Neutrophil (primary cell): ENCODE measurements at regions not wholly inside any gene's neighbourhood (a gene's known extent, or its start where the extent isn't known, plus 50 kb on each side); places are given as distances from the start of the nearest gene placed in this dataset.

Experiments used
- H3K27ac ChIP-seq: fragments of 200-600 bp; sonication (generic); 2 replicates; pipeline ENCODE4 v1.5.1; 2016; ENCODE audit warnings: mild to moderate bottlenecking, moderate library complexity
- H3K27me3 ChIP-seq: fragments of 200-600 bp; sonication (generic); 2 replicates; pipeline ENCODE4 v1.6.0; 2016; ENCODE audit warnings: mild to moderate bottlenecking
- H3K36me3 ChIP-seq: fragments of 200-600 bp; sonication (generic); 2 replicates; pipeline ENCODE4 v1.5.1; 2017
- H3K4me1 ChIP-seq, 2 experiments: fragments of 200-600 bp in 1 of 2; sonication (generic) in 1 of 2; 1 replicate in 1 of 2; 2 replicates in 1 of 2; pipeline versions ENCODE4 v1.5.1 to v1.6.1; 2013 to 2016; ENCODE audit warnings: low read depth in 1 of 2, low read length in 1 of 2, mild to moderate bottlenecking in 1 of 2, moderate library complexity in 1 of 2; ENCODE audit not compliant: control insufficient read depth in 1 of 2, insufficient read depth in 1 of 2
- H3K4me3 ChIP-seq, 2 experiments: fragments of 200-600 bp in 1 of 2; sonication (generic) in 1 of 2; 1 replicate in 1 of 2; 2 replicates in 1 of 2; pipeline ENCODE4 v1.5.1; 2013 to 2016; ENCODE audit warnings: low read depth in 1 of 2, low read length in 1 of 2, mild to moderate bottlenecking in 1 of 2, moderate library complexity in 1 of 2
- H3K9me3 ChIP-seq: fragments of 200-600 bp; sonication (generic); 2 replicates; pipeline ENCODE4 v1.5.1; 2016
- TF ChIP-seq, protein P1 (sequence below): fragments of 200-600 bp; sonication (generic); IDR thresholded peaks from 2 replicates; pipeline ENCODE4 v1.5.1; 2016; ENCODE audit warnings: antibody characterized with exemption

DNA sequence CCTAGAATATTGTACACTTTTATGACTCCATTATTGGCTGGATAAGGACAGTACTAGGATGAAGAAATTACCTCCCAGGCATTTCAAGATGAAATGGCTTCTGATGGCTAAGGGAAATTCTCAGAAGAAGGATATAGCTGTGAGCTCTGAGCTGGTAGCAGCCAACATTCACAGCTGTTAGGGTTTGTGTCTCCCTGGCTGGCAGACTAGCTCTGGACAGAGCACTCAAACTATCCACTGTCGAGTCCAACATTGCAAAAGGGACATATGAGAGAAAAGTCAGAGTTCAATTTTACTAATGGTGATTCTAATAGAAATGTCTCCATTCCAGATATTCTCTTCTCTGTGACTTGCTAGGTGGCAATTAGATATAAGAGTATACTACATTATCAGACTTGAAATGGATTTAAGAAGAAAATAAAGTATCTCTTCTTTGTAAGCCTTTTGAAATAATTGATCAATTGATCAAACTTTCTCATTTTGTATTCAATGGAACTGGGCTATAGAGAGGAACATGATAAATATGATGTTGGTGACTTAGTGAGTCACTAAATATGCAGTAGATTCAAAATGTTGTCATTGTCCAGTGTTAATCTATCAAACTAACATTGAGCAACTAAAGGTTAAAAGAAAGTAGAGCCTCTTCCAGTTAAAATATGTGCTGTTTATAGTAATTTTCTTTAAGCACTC, 1920.3 kb downstream of the SUCLG1 start:
- TF ChIP-seq, protein P1, sequence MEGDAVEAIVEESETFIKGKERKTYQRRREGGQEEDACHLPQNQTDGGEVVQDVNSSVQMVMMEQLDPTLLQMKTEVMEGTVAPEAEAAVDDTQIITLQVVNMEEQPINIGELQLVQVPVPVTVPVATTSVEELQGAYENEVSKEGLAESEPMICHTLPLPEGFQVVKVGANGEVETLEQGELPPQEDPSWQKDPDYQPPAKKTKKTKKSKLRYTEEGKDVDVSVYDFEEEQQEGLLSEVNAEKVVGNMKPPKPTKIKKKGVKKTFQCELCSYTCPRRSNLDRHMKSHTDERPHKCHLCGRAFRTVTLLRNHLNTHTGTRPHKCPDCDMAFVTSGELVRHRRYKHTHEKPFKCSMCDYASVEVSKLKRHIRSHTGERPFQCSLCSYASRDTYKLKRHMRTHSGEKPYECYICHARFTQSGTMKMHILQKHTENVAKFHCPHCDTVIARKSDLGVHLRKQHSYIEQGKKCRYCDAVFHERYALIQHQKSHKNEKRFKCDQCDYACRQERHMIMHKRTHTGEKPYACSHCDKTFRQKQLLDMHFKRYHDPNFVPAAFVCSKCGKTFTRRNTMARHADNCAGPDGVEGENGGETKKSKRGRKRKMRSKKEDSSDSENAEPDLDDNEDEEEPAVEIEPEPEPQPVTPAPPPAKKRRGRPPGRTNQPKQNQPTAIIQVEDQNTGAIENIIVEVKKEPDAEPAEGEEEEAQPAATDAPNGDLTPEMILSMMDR, result no peak
- Histone ChIP-seq H3K27ac (no peak overlapping the region), H3K9me3 (no peaks in the 10 kb centered on the region), H3K4me1 (no peaks in the 10 kb centered on the region), H3K4me3 (no peak overlapping the region), H3K36me3 (no peaks in the 10 kb centered on the region), H3K27me3 (no peaks in the 10 kb centered on the region)

DNA sequence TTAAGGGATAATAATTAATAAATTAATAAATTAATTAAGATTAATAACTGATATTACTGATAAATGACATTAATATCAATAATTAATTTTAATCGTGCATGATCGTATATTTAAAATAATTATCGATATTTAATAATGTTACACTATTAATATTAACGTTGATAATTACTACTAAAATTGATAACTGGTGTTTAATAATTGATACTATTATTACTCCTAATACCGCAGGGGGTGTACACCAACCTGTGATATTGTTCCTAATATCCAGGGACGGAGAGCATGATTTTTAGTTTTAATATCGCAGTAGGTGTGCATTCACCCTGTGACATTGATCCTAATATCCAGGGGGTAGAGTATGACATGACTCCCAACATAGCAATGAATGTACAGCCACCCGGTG, 1930.8 kb downstream of the SUCLG1 start:
- Histone ChIP-seq H3K4me3 (no peak overlapping the region), H3K27me3 (no peaks in the 10 kb centered on the region), H3K9me3 (no peaks in the 10 kb centered on the region), H3K4me1 (no peaks in the 10 kb centered on the region), H3K27ac (no peak overlapping the region), H3K36me3 (no peaks in the 10 kb centered on the region)
- TF ChIP-seq, protein P1, result no peak

DNA sequence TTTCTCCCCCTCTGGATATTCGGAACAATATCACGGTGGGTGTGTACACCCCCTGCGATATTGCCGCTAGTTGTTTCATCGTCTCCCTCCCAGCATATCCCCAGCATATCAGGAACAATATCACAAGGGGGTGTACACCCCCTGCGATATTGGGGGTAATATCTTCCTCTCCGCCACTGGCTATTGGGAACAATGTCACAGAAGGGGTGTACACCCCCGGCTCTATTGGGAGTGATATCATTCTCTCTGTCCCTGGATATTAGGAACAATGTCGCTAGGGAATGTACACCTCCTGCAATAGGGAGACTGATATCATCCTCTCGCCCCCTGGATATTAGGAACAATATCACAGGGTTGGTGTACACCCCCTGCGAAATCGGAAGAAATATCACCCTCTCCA, 1932.0 kb downstream of the SUCLG1 start:
- no peaks in the 10 kb centered on the region for H3K27me3 ChIP-seq
- TF ChIP-seq, protein P1, result no peak
- H3K4me1 ChIP-seq, result no peaks in the 10 kb centered on the region
- no peak overlapping the region for H3K4me3 ChIP-seq
- H3K27ac ChIP-seq, result no peak overlapping the region
- no peaks in the 10 kb centered on the region for H3K9me3 ChIP-seq
- H3K36me3 ChIP-seq, result no peaks in the 10 kb centered on the region

DNA sequence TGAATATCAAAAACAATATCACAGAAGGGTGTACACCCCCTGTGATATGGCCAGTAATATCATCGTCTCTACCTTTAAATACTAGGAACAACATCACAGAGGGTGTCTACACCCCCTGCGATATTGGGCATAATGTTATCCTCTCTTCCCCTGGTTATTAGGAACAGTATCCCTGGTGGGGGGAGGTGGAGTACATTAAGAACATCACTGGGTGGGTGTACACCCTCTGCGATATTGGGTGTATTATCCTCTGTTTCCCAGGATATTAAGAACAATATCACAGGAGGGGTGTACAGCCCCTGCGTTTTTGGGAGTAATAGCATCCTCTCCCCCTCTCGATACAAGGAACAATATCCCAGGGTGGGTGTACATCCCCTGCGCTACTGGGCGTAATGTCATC, 1932.8 kb downstream of the SUCLG1 start:
- TF ChIP-seq, protein P1, result no peak
- Histone ChIP-seq H3K36me3 (no peaks in the 10 kb centered on the region), H3K27ac (no peak overlapping the region), H3K4me3 (no peak overlapping the region), H3K9me3 (no peaks in the 10 kb centered on the region), H3K4me1 (no peaks in the 10 kb centered on the region), H3K27me3 (no peaks in the 10 kb centered on the region)

DNA sequence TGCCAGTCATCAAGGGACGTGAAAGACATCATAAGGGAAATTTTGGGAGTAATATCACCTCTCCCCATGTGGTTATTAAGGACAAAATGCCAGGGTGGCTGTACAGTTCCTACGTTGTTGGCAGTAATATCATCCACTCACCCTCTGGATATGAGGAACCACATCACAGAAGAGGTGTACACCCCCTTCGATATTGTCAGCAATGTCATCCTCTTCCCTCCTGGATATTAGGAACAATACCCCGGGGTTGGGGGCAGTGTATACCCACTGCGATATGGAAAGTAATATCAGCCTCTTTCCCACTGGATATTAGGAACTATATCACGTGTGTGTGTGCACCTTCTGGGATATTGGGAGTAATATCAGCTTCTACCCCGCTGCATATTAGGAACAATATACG, 1933.3 kb downstream of the SUCLG1 start:
- Histone ChIP-seq H3K27ac (no peak overlapping the region), H3K36me3 (no peaks in the 10 kb centered on the region), H3K4me3 (no peak overlapping the region), H3K4me1 (no peaks in the 10 kb centered on the region), H3K27me3 (no peaks in the 10 kb centered on the region), H3K9me3 (no peaks in the 10 kb centered on the region)
- TF ChIP-seq, protein P1, result no peak
